Mucosa of descending colon (tissue), 3 donors: ENCODE measurements at regions not wholly inside any gene's neighbourhood (a gene's known extent, or its start where the extent isn't known, plus 50 kb on each side); places are given as distances from the start of the nearest gene placed in this dataset.

Experiments
- ATAC-seq: fragments of 200-7000 bp; cut with Tn5 transposase; one replicate; pipeline ENCODE4 v1.9.1; 2020; ENCODE audit warnings: mild to moderate bottlenecking, moderate library complexity
- DNase-seq, 3 donors: peaks; one replicate each; pipeline ENCODE4 v3.0.0-alpha.2; 2020
- H3K36me3 ChIP-seq: fragments of 200-600 bp; one replicate; pipeline ENCODE4 v1.8.0; 2021; ENCODE audit warnings: low read depth, mild to moderate bottlenecking
- H3K4me1 ChIP-seq: fragments of 200-600 bp; one replicate; pipeline ENCODE4 v1.8.0; 2021; ENCODE audit warnings: low read depth, mild to moderate bottlenecking
- H3K4me3 ChIP-seq: fragments of 200-600 bp; one replicate; pipeline ENCODE4 v1.8.0; 2021; ENCODE audit warnings: mild to moderate bottlenecking
- H3K9me3 ChIP-seq: fragments of 200-600 bp; one replicate; pipeline ENCODE4 v1.8.0; 2021; ENCODE audit warnings: mild to moderate bottlenecking
- CTCF ChIP-seq: fragments of 200-600 bp; IDR thresholded peaks from one replicate; pipeline ENCODE4 v1.8.0; 2022; ENCODE audit warnings: antibody characterized with exemption, mild to moderate bottlenecking
- intact Hi-C, 2 donors: fragments of 100-400 bp; cut with DNase I in 1 of 2; cut with micrococcal nuclease in 1 of 2; formaldehyde crosslinking; loops; one replicate each; pipeline versions ENCODE4 v1.11.0 to v1.11.1; 2022; cut with DNase I, micrococcal nuclease
- donor health status: DM: no; HTN: no; CAD: no; lungs with moderate emphysema.
- donor health status: DM: no; HTN: no; CAD: no.
- donor health status: DM: no; HTN: yes; CAD: no.

- intact Hi-C loops = no loop called here
- no peak for TF ChIP-seq CTCF
- H3K36me3 ChIP-seq = no peaks in the 10 kb centered on the region
- no peaks in the 10 kb centered on the region for H3K9me3 ChIP-seq
- ATAC-seq (peak; percentile 67), DNase-seq (no peak)
- H3K4me1 ChIP-seq = no peaks in the 10 kb centered on the region
- no peak overlapping the region for H3K4me3 ChIP-seq
These were observed 440.4 kb downstream of the BTBD3 start for GRCh38 chr20:12358006-12358654.

GRCh38 chr20:12358655-12359009, 440.9 kb downstream of the BTBD3 start:
- ATAC-seq (peak; percentile 27), DNase-seq (no peak)
- H3K36me3 ChIP-seq = no peaks in the 10 kb centered on the region
- no peaks in the 10 kb centered on the region for H3K9me3 ChIP-seq
- H3K4me3 ChIP-seq = no peak overlapping the region
- TF ChIP-seq CTCF = no peak
- intact Hi-C loops = no loop called here
- no peaks in the 10 kb centered on the region for H3K4me1 ChIP-seq

GRCh38 chr20:12371990-12372389, 454.3 kb downstream of the BTBD3 start:
- intact Hi-C loops = no loop called here
- Histone ChIP-seq H3K9me3 (no peaks in the 10 kb centered on the region), H3K4me3 (no peak overlapping the region), H3K4me1 (no peaks in the 10 kb centered on the region), H3K36me3 (no peaks in the 10 kb centered on the region)
- TF ChIP-seq CTCF = no peak
- DNase-seq = no peak
- peak; percentile 92 for ATAC-seq

- no peaks in the 10 kb centered on the region for H3K36me3 ChIP-seq
- intact Hi-C loops = no loop called here
- ATAC-seq = peak; percentile 85
These were observed 454.9 kb downstream of the BTBD3 start for GRCh38 chr20:12372557-12372956.

GRCh38 chr20:12375967-12376366, 458.3 kb downstream of the BTBD3 start:
- no peak for ATAC-seq
- Histone ChIP-seq H3K4me1 (no peaks in the 10 kb centered on the region), H3K4me3 (no peak overlapping the region), H3K9me3 (no peaks in the 10 kb centered on the region), H3K36me3 (no peaks in the 10 kb centered on the region)
- no peak for TF ChIP-seq CTCF
- DNase-seq = no peak
- intact Hi-C loops = no loop called here

More at GRCh38 chr20:12372557-12372956, 454.9 kb downstream of the BTBD3 start:
- peak in 1 of 3 donors; percentile 10 for DNase-seq
- Histone ChIP-seq H3K4me3 (no peak overlapping the region), H3K4me1 (no peaks in the 10 kb centered on the region), H3K9me3 (no peaks in the 10 kb centered on the region)
- no peak for TF ChIP-seq CTCF

- intact Hi-C loops = no loop called here
- TF ChIP-seq CTCF = no peak
These were observed 466.1 kb downstream of the BTBD3 start for GRCh38 chr20:12383821-12384220.

More at GRCh38 chr20:12383821-12384220, 466.1 kb downstream of the BTBD3 start:
- DNase-seq (no peak), ATAC-seq (no peak)
- Histone ChIP-seq H3K36me3 (no peaks in the 10 kb centered on the region), H3K4me1 (no peaks in the 10 kb centered on the region), H3K9me3 (no peaks in the 10 kb centered on the region), H3K4me3 (no peak overlapping the region)
